ENCODE measurements at regions not wholly inside any gene's neighbourhood (a gene's known extent, or its start where the extent isn't known, plus 50 kb on each side); places are given as distances from the start of the nearest gene placed in this dataset.

DNA sequence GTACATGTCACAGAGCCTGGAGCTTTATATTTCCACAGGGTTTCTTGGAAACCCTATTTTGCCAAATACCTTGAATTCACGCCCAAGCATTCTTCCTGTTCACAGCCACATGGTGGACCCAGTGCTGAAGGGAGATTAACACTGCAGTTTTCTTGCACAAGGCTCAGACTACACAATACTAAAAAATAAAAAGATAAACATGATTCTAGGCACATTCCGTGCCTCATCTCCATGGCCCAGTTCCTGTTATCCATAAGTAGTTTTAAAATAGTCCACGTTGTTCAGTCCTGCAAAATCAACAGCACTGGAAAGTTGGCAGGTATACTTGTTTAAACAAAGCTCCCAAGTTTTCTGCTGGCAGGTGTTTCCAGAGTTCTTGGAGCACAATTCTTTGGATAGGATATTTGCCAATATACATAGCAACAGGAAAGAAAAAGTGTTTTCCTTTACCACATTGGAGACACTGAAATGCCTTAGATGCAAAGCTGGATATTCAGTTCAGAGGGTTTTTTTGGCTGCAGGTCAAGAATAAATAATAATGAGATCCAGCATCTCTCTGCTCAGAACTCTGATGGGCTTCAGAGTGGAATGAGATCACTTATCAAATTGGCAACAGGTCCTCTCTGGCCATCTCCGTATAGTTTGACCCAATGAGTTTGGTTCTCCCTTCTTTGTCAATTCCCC is 88.1 kb upstream of the TGFBR2 start:
- no peak for TF ChIP-seq CTCF (conservative IDR thresholded peaks at IDR 0.05 in 1 of 2, IDR thresholded peaks at IDR 0.05 in 1 of 2; ENCODE audit: low read depth in 1 of 2, low read length in 2 of 2)
- TF ChIP-seq EZH2 (IDR thresholded peaks at IDR 0.05; ENCODE audit: low read length, missing control alignments), result no peak

All from fibroblast of lung (primary cell).